ENCODE measurements at regions not wholly inside any gene's neighbourhood (a gene's known extent, or its start where the extent isn't known, plus 50 kb on each side); places are given as distances from the start of the nearest gene placed in this dataset.

DNA sequence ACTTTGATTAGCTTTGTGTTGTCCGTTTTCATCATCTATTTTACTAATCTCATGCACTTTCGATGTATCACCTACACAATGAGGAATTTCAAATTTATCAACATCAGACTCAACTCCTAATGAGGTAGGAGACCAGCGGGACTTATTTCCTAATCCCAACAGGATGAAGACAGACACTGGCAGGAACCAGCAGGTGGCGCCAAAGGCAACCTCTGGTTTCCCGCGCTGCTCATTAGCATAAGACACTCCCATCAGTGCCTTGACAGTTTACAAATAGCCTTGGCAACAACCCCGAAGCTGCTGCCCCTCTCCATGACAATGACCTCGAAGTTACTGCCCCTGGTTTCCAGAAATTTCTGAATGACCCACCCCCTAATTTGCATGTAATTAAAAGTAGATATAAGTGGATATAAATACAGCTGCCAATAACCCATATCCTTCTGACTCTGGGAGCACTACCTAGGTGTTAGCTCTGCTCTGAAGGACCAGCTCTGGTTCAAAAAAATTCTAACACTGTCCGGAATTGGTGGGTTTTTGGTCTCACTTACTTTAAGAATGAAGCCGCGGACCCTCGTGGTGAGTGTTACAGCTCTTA, 974.8 kb downstream of the ADGRL2 start:
- H3K4me1 ChIP-seq, result no peaks in the 10 kb centered on the region
- H3K9me3 ChIP-seq, result no peaks in the 10 kb centered on the region
- H3K36me3 ChIP-seq, result no peaks in the 10 kb centered on the region
- no peak for TF ChIP-seq POLR2A (IDR thresholded peaks at IDR 0.05)
- TF ChIP-seq, protein P1, sequence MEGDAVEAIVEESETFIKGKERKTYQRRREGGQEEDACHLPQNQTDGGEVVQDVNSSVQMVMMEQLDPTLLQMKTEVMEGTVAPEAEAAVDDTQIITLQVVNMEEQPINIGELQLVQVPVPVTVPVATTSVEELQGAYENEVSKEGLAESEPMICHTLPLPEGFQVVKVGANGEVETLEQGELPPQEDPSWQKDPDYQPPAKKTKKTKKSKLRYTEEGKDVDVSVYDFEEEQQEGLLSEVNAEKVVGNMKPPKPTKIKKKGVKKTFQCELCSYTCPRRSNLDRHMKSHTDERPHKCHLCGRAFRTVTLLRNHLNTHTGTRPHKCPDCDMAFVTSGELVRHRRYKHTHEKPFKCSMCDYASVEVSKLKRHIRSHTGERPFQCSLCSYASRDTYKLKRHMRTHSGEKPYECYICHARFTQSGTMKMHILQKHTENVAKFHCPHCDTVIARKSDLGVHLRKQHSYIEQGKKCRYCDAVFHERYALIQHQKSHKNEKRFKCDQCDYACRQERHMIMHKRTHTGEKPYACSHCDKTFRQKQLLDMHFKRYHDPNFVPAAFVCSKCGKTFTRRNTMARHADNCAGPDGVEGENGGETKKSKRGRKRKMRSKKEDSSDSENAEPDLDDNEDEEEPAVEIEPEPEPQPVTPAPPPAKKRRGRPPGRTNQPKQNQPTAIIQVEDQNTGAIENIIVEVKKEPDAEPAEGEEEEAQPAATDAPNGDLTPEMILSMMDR (IDR thresholded peaks at IDR 0.05), result peak in 4 of 5 experiments; percentile 23 to 40 (median 30)
- no peaks in the 10 kb centered on the region for H3K27me3 ChIP-seq
- in situ Hi-C loops (cut with MboI; ENCODE audit: low pct_ligation_motif_present in 1 of 4, low pct_unique_long_range_greater_than_20kb in 1 of 4, low sequenced_read_pairs in 3 of 4) (no loop called here), intact Hi-C loops (cut with DNase I; ENCODE audit: low total_unique reads) (no loop called here)
- no peak overlapping the region for H3K4me3 ChIP-seq
- WGBS, 2 donors (ENCODE audit: low coverage in 1 of 2), result 79 to 87% methylated on average over 6 to 12 of the region's 12 CpGs
- DNase-seq, result peak; percentile 9
- H3K27ac ChIP-seq, result no peak overlapping the region

DNA sequence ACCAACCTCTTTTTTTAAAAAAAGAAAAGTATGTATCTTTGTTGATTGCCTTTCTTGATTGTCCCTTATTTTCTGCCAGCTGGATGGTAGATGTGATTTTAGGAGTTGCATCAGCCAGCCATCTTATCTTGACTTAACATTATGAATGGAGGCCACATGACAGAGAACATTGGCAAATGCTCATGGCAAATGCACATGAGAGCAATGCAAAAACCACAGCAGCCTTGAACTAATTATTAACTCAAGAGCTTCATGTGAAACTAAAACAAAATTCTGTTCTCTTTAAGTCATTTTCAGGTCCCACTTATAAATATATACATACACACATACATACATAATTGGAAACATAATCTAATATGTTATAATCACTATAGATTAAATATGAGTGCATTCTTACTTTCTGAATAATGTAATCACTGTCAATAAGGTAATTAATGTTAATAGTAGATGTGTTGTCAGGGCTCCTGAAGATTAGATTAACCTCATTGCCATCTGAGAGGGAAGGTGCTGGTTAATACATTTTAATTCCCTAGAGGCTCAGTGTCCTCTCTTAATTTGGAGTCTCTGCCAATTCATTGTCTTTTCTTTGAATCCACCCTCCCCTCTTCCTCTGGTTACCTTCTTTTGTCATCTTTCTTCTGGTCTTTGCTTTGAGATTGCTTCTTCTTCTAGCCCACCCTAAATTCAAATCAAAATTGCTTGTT, 962.2 kb downstream of the ADGRL2 start:
- Histone ChIP-seq H3K27ac (no peak overlapping the region), H3K4me1 (no peaks in the 10 kb centered on the region), H3K9me3 (no peaks in the 10 kb centered on the region), H3K36me3 (no peaks in the 10 kb centered on the region), H3K4me3 (no peak overlapping the region), H3K27me3 (no peaks in the 10 kb centered on the region)
- intact Hi-C loops (cut with DNase I; ENCODE audit: low total_unique reads) (no loop called here), in situ Hi-C loops (cut with MboI; ENCODE audit: low pct_ligation_motif_present in 1 of 4, low pct_unique_long_range_greater_than_20kb in 1 of 4, low sequenced_read_pairs in 3 of 4) (no loop called here)
- no peak for TF ChIP-seq EP300 (IDR thresholded peaks at IDR 0.05; ENCODE audit: low read depth)
- TF ChIP-seq POLR2AphosphoS5 (IDR thresholded peaks at IDR 0.05), result no peak
- TF ChIP-seq, protein P1 (IDR thresholded peaks at IDR 0.05), result no peak
- TF ChIP-seq POLR2A (IDR thresholded peaks at IDR 0.05), result no peak
- DNase-seq, result no peak

DNA sequence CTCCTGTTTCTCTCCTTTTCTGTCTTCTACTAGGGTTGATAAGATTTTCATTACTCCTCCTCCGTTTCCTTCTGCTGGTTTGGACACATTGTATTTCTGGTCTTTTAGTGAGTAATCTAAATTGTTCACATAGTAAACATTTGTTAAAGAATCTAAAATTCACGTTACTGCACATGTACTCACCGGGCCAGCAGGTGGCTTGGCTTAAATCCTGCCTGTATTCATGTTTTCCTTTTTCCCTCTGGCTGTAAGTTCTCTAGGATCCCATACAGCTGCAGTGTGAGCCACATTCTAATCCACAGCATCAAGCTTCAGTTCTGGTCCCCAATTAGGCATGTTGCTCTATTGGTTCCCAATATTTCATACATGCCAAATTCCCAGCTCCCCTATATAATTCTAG, 958.3 kb downstream of the ADGRL2 start:
- Histone ChIP-seq H3K4me1 (no peaks in the 10 kb centered on the region), H3K36me3 (no peaks in the 10 kb centered on the region), H3K27ac (no peak overlapping the region), H3K9me3 (no peaks in the 10 kb centered on the region), H3K4me3 (no peak overlapping the region), H3K27me3 (no peaks in the 10 kb centered on the region)
- TF ChIP-seq EP300 (IDR thresholded peaks at IDR 0.05; ENCODE audit: low read depth), result no peak
- no peak for TF ChIP-seq POLR2A (IDR thresholded peaks at IDR 0.05)
- TF ChIP-seq, protein P1 (IDR thresholded peaks at IDR 0.05), result no peak
- TF ChIP-seq POLR2AphosphoS5 (IDR thresholded peaks at IDR 0.05), result no peak
- intact Hi-C loops (cut with DNase I; ENCODE audit: low total_unique reads) (no loop called here), in situ Hi-C loops (cut with MboI; ENCODE audit: low pct_ligation_motif_present in 1 of 4, low pct_unique_long_range_greater_than_20kb in 1 of 4, low sequenced_read_pairs in 3 of 4) (no loop called here)
- 40% methylated on average over 3 of the region's 3 CpGs for WGBS, 2 donors (ENCODE audit: low coverage in 1 of 2)
- no peak for DNase-seq

DNA sequence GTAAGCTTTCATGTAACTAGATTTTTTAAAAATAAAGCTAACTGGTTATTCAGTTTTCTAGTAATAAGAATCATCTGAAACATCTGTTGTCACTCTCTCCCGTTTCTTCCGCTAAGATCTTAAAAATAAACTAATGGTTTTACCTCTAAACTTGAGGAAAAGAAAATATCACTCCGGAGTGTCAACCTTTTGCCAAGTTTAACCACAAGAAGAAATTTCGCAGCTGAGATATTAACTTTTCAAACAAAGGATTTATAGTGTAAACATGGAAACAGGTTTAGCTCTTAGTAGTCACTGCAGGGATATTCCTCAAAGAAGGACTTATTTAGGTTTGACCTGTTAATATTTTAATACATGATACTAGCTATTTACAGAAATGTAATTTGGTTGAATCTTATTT, 954.9 kb downstream of the ADGRL2 start:
- no peaks in the 10 kb centered on the region for H3K27me3 ChIP-seq
- H3K4me1 ChIP-seq, result no peaks in the 10 kb centered on the region
- H3K9me3 ChIP-seq, result no peaks in the 10 kb centered on the region
- H3K4me3 ChIP-seq, result no peak overlapping the region
- 46 to 55% methylated on average over 4 of the region's 4 CpGs for WGBS, 2 donors (ENCODE audit: low coverage in 1 of 2)
- DNase-seq, result no peak
- no peak for TF ChIP-seq POLR2A (IDR thresholded peaks at IDR 0.05)
- no peak for TF ChIP-seq POLR2AphosphoS5 (IDR thresholded peaks at IDR 0.05)
- TF ChIP-seq, protein P1 (IDR thresholded peaks at IDR 0.05), result no peak
- no peak for TF ChIP-seq EP300 (IDR thresholded peaks at IDR 0.05; ENCODE audit: low read depth)
- in situ Hi-C loops (cut with MboI; ENCODE audit: low pct_ligation_motif_present in 1 of 4, low pct_unique_long_range_greater_than_20kb in 1 of 4, low sequenced_read_pairs in 3 of 4) (no loop called here), intact Hi-C loops (cut with DNase I; ENCODE audit: low total_unique reads) (no loop called here)
- H3K27ac ChIP-seq, result no peak overlapping the region
- H3K36me3 ChIP-seq, result no peaks in the 10 kb centered on the region
